Neural progenitor cell (in vitro differentiated cells): ENCODE measurements at regions not wholly inside any gene's neighbourhood (a gene's known extent, or its start where the extent isn't known, plus 50 kb on each side); places are given as distances from the start of the nearest gene placed in this dataset.
"Not testable (repeated sequence)": the region's sequence is repeated elsewhere in the genome, so short reads cannot be mapped to it uniquely, and the experiment has no call there.

Source experiments
- DNase-seq: peaks from one replicate; pipeline ENCODE4 v3.0.0-alpha.2; 2016; ENCODE audit warnings: low spot score
- H2AFZ ChIP-seq: fragments of 200-600 bp; sonication (generic); replicated peaks from 2 replicates; pipeline ENCODE4 v1.6.1; 2016; ENCODE audit warnings: antibody characterized with exemption
- H3F3A ChIP-seq: fragments of 200-600 bp; sonication (generic); 2 replicates; pipeline ENCODE4 v1.6.1; 2016; ENCODE audit warnings: antibody characterized with exemption, low read depth
- H3K27ac ChIP-seq: fragments of 200-600 bp; sonication (generic); 2 replicates; pipeline ENCODE4 v1.5.1; 2016; ENCODE audit warnings: mild to moderate bottlenecking
- H3K27me3 ChIP-seq: fragments of 200-600 bp; sonication (generic); 2 replicates; pipeline ENCODE4 v1.6.1; 2016; ENCODE audit warnings: mild to moderate bottlenecking, moderate library complexity
- H3K36me3 ChIP-seq: fragments of 200-600 bp; sonication (generic); 2 replicates; pipeline ENCODE4 v1.5.1; 2016
- H3K4me1 ChIP-seq: fragments of 200-600 bp; sonication (generic); 2 replicates; pipeline ENCODE4 v1.6.1; 2016; ENCODE audit warnings: mixed run types
- H3K4me2 ChIP-seq: fragments of 200-600 bp; sonication (generic); 2 replicates; pipeline ENCODE4 v1.6.1; 2016
- H3K4me3 ChIP-seq: fragments of 200-600 bp; sonication (generic); 2 replicates; pipeline ENCODE4 v1.5.1; 2016
- H3K79me2 ChIP-seq: fragments of 200-600 bp; sonication (generic); 2 replicates; pipeline ENCODE4 v1.6.1; 2016; ENCODE audit warnings: low read depth
- H3K9ac ChIP-seq: fragments of 200-600 bp; sonication (generic); 2 replicates; pipeline ENCODE4 v1.6.1; 2016
- H3K9me3 ChIP-seq: fragments of 200-600 bp; sonication (generic); 2 replicates; pipeline ENCODE4 v1.5.1; 2016; ENCODE audit warnings: low read depth
- H4K20me1 ChIP-seq: fragments of 200-600 bp; sonication (generic); 2 replicates; pipeline ENCODE4 v1.6.1; 2016; ENCODE audit warnings: low read depth
- H3K27ac Mint-ChIP-seq: 3 replicates; pipeline ENCODE4 v1.8.0; 2021; ENCODE audit warnings: mixed read lengths
- H3K27me3 Mint-ChIP-seq: 2 replicates; pipeline ENCODE4 v1.8.0; 2022; ENCODE audit warnings: low read depth, mild to moderate bottlenecking, inconsistent platforms, moderate library complexity, mixed read lengths; ENCODE audit not compliant: insufficient read depth
- H3K36me3 Mint-ChIP-seq: 3 replicates; pipeline ENCODE4 v1.8.0; 2021; ENCODE audit warnings: mixed read lengths
- H3K4me1 Mint-ChIP-seq: 3 replicates; pipeline ENCODE4 v1.8.0; 2021; ENCODE audit warnings: mixed read lengths
- H3K4me3 Mint-ChIP-seq: 3 replicates; pipeline ENCODE4 v1.8.0; 2021; ENCODE audit warnings: mild to moderate bottlenecking, moderate library complexity, mixed read lengths
- H3K9me3 Mint-ChIP-seq: 3 replicates; pipeline ENCODE4 v1.8.0; 2020; ENCODE audit warnings: mixed read lengths
- EZH2 ChIP-seq: fragments of 200-600 bp; sonication (generic); IDR thresholded peaks from 2 replicates; pipeline ENCODE4 v1.6.1; 2017; ENCODE audit warnings: antibody characterized with exemption, mild to moderate bottlenecking, moderate library complexity
- EZH2phosphoT487 ChIP-seq: fragments of 200-600 bp; sonication (generic); IDR thresholded peaks from 2 replicates; pipeline ENCODE4 v1.6.1; 2017; ENCODE audit warnings: antibody characterized with exemption
- TF ChIP-seq, protein P1 (sequence below): fragments of 200-600 bp; sonication (generic); IDR thresholded peaks from 2 replicates; pipeline ENCODE4 v1.5.1; 2017; ENCODE audit warnings: antibody characterized with exemption, mild to moderate bottlenecking

DNA sequence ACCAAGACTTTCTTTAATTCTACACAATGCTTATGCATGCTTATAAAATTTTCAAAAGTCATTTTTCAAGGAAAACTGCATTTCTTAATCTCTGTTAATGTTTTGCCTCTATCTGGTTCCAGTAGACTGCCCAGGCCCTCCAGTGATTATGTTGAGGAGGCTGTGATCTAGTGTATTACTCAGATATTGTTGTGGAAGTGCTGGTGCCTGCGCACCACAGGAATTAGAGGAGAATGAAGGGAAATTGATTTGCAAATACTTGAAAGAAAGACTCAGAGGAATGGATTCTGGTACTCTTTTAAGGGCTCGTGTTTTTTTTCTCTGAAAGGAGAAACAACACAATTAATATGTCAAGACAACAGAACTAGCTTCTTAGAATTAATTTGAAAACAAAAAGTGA lies 1015.1 kb downstream of the RPA4 start:
- H3K4me2 ChIP-seq: no peak overlapping the region
- no peaks in the 10 kb centered on the region for H3F3A ChIP-seq
- no peak overlapping the region for H3K4me3 ChIP-seq
- no peaks in the 10 kb centered on the region for H3K79me2 ChIP-seq
- peak overlapping the region; percentile 97 for H2AFZ ChIP-seq
- no peaks in the 10 kb centered on the region for H3K27me3 ChIP-seq
- peak overlapping the region; percentile 65 for H3K27ac Mint-ChIP-seq
- H3K36me3 ChIP-seq: no peaks in the 10 kb centered on the region
- TF ChIP-seq EZH2phosphoT487 (no peak), EZH2 (no peak)
- TF ChIP-seq, protein P1, sequence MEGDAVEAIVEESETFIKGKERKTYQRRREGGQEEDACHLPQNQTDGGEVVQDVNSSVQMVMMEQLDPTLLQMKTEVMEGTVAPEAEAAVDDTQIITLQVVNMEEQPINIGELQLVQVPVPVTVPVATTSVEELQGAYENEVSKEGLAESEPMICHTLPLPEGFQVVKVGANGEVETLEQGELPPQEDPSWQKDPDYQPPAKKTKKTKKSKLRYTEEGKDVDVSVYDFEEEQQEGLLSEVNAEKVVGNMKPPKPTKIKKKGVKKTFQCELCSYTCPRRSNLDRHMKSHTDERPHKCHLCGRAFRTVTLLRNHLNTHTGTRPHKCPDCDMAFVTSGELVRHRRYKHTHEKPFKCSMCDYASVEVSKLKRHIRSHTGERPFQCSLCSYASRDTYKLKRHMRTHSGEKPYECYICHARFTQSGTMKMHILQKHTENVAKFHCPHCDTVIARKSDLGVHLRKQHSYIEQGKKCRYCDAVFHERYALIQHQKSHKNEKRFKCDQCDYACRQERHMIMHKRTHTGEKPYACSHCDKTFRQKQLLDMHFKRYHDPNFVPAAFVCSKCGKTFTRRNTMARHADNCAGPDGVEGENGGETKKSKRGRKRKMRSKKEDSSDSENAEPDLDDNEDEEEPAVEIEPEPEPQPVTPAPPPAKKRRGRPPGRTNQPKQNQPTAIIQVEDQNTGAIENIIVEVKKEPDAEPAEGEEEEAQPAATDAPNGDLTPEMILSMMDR: no peak
- H3K27ac ChIP-seq: no peak overlapping the region
- H3K4me3 Mint-ChIP-seq: no peak overlapping the region
- H3K9me3 Mint-ChIP-seq: peaks cover 7% of the 10 kb centered on the region
- no peak for DNase-seq
- peaks cover 9% of the 10 kb centered on the region for H3K4me1 Mint-ChIP-seq
- no peak overlapping the region for H3K9ac ChIP-seq
- no peaks in the 10 kb centered on the region for H4K20me1 ChIP-seq
- no peaks in the 10 kb centered on the region for H3K36me3 Mint-ChIP-seq
- H3K27me3 Mint-ChIP-seq: no peaks in the 10 kb centered on the region
- peaks cover 11% of the 10 kb centered on the region for H3K4me1 ChIP-seq
- no peaks in the 10 kb centered on the region for H3K9me3 ChIP-seq

- no peaks in the 10 kb centered on the region for H3K36me3 ChIP-seq
- no peak overlapping the region for H3K4me2 ChIP-seq
- DNase-seq: no peak
- H3K27ac ChIP-seq: no peak overlapping the region
- H3K27me3 ChIP-seq: no peaks in the 10 kb centered on the region
- no peak overlapping the region for H3K27ac Mint-ChIP-seq
- peaks cover 2% of the 10 kb centered on the region for H3K36me3 Mint-ChIP-seq
- peaks cover 22% of the 10 kb centered on the region for H3K9me3 Mint-ChIP-seq
- H3K79me2 ChIP-seq: no peaks in the 10 kb centered on the region
- no peaks in the 10 kb centered on the region for H4K20me1 ChIP-seq
- no peaks in the 10 kb centered on the region for H3K9me3 ChIP-seq
- H3K4me3 ChIP-seq: no peak overlapping the region
- H3K27me3 Mint-ChIP-seq: peaks cover 4% of the 10 kb centered on the region
- TF ChIP-seq EZH2 (no peak), EZH2phosphoT487 (no peak)
- TF ChIP-seq, protein P1: no peak
- no peak overlapping the region for H3K9ac ChIP-seq
- H3K4me1 Mint-ChIP-seq: no peaks in the 10 kb centered on the region
- H2AFZ ChIP-seq: no peak overlapping the region
- no peaks in the 10 kb centered on the region for H3K4me1 ChIP-seq
- H3K4me3 Mint-ChIP-seq: no peak overlapping the region
- no peaks in the 10 kb centered on the region for H3F3A ChIP-seq
Measured at GRCh38 chrX:97907791-97908190, 1024.1 kb downstream of the RPA4 start.

- Histone ChIP-seq H3K36me3 (no peaks in the 10 kb centered on the region), H3K9me3 (no peaks in the 10 kb centered on the region), H3K4me3 (no peak overlapping the region), H3K27me3 (no peaks in the 10 kb centered on the region), H3K27ac (no peak overlapping the region), H3F3A (no peaks in the 10 kb centered on the region), H3K79me2 (no peaks in the 10 kb centered on the region), H3K9ac (no peak overlapping the region), H4K20me1 (no peaks in the 10 kb centered on the region), H3K4me1 (no peaks in the 10 kb centered on the region), H3K4me2 (no peak overlapping the region), H2AFZ (no peak overlapping the region)
- peaks cover 4% of the 10 kb centered on the region for H3K27me3 Mint-ChIP-seq
- H3K4me1 Mint-ChIP-seq: no peaks in the 10 kb centered on the region
- H3K9me3 Mint-ChIP-seq: peaks cover 22% of the 10 kb centered on the region
- TF ChIP-seq EZH2phosphoT487 (no peak), EZH2 (no peak)
- TF ChIP-seq, protein P1: no peak
- H3K4me3 Mint-ChIP-seq: no peak overlapping the region
- peaks cover 2% of the 10 kb centered on the region for H3K36me3 Mint-ChIP-seq
- DNase-seq: no peak
- no peak overlapping the region for H3K27ac Mint-ChIP-seq
Measured at GRCh38 chrX:97909245-97909644, 1025.5 kb downstream of the RPA4 start.

GRCh38 chrX:97915390-97915789 lies 1031.7 kb downstream of the RPA4 start:
- not testable (repeated sequence) for H3K4me2 ChIP-seq, H3K4me1 ChIP-seq, H4K20me1 ChIP-seq, H3K9ac ChIP-seq, H3K4me3 ChIP-seq, H3K36me3 ChIP-seq, H3K27me3 Mint-ChIP-seq, H3F3A ChIP-seq, H2AFZ ChIP-seq, H3K27me3 ChIP-seq, H3K4me3 Mint-ChIP-seq, H3K79me2 ChIP-seq, H3K27ac ChIP-seq, H3K27ac Mint-ChIP-seq, H3K4me1 Mint-ChIP-seq, DNase-seq, H3K9me3 ChIP-seq, H3K36me3 Mint-ChIP-seq
- peaks cover 24% of the 10 kb centered on the region for H3K9me3 Mint-ChIP-seq

DNA sequence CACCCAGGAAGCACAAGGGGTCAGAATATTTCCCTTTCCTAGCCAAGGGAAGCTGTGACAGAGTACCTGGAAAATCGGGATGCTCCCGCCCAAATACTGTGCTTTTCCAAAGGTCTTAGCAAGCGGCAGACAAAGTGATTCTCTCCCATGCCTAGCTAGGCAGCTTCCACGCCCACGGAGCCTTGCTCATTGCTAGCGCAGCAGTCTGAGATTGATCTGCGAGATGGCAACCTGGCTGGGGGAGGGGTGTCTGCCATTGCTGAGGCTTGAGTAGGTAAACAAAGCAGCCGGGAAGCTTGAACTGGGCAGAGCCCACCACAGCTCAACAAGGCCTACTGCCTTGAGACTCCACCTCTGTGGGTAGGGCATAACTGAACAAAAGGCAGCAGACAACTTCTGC lies 1037.5 kb downstream of the RPA4 start:
- H3K4me1 ChIP-seq, H3K4me3 ChIP-seq, H4K20me1 ChIP-seq, DNase-seq, H3K9ac ChIP-seq, H3F3A ChIP-seq, H3K36me3 Mint-ChIP-seq, H3K79me2 ChIP-seq, H3K4me1 Mint-ChIP-seq, H3K4me2 ChIP-seq, H3K27ac Mint-ChIP-seq, H3K9me3 ChIP-seq, H3K27me3 Mint-ChIP-seq, H3K27me3 ChIP-seq, H3K4me3 Mint-ChIP-seq, H3K36me3 ChIP-seq, H3K27ac ChIP-seq: not testable (repeated sequence)
- H2AFZ ChIP-seq: peak overlapping the region; percentile 68
- H3K9me3 Mint-ChIP-seq: peaks cover 54% of the 10 kb centered on the region
